GM10248 (cell line): ENCODE measurements at regions not wholly inside any gene's neighbourhood (a gene's known extent, or its start where the extent isn't known, plus 50 kb on each side); places are given as distances from the start of the nearest gene placed in this dataset.

Experiments used
- CTCF ChIA-PET: fragments of 300-600 bp; sonication (Branson Sonifier 250); formaldehyde crosslinking; extraction: SDS; loops from one replicate; lab custom pipeline; 2021; ENCODE audit warnings: antibody characterized with exemption; lab: Yijun Ruan, JAX
- POLR2A ChIA-PET: fragments of 350-650 bp; sonication (Branson Sonifier 250); formaldehyde crosslinking; extraction: SDS; loops from one replicate; lab custom pipeline; 2020; ENCODE audit warnings: antibody characterized with exemption; lab: Yijun Ruan, JAX
- DNase-seq: peaks from one replicate; pipeline ENCODE4 v3.0.0; 2012; ENCODE audit errors: extremely low spot score
- CTCF ChIP-seq: IDR thresholded peaks from 2 replicates; pipeline ENCODE4 v1.5.1; 2012; ENCODE audit warnings: mild to moderate bottlenecking, low read depth; ENCODE audit errors: extremely low read depth, missing control alignments, control extremely low read depth

DNA sequence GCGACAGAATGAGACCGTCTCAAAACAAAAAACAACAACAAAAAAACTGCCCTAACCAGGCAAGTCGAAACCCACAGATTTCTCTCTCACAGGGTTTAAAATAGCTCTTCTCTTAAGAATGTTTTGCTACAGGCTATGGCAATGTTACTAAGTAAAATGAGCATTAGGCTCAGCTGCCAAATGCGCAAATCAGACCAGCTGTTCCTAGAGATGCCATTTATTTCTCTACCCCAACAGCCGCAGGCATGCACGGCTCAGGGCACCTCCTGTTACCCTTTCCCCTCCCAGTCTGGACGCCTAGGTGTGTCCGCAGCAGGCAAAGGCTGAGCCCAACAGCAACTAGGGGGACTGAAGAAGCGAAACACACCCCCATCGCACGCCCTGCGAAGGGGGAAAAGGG is 168.3 kb upstream of the MBL2 start:
- CTCF ChIA-PET, result no interaction called here
- DNase-seq, result no peak

GRCh38 chr10:52939894-52940293 is 167.3 kb upstream of the MBL2 start:
- CTCF ChIA-PET, result no interaction called here

More for the DNA sequence above, 168.3 kb upstream of the MBL2 start:
- no peak for TF ChIP-seq CTCF
- POLR2A ChIA-PET, result no interaction called here

DNA sequence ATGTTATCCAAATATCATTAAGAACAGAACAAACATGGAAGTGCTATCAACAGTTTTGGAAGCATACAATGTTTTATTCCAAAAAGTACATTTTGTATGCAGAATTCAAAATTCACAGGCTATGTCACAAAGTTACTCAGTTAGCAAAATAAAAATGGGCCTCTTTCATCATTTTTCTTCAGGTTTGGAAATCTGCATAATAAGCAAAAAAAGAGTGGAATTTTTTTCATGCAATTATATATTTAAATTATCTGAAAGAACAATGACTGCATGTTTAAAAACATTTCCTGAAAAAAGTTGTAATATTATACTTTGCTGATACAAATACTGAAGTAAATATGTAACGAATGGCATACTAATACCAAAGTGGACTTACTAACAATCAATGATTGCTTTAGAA is 161.2 kb upstream of the MBL2 start:
- ChIA-PET CTCF (no interaction called here), POLR2A (no interaction called here)
- no peak for TF ChIP-seq CTCF
- no peak for DNase-seq

More at GRCh38 chr10:52939894-52940293, 167.3 kb upstream of the MBL2 start:
- no peak for TF ChIP-seq CTCF
- DNase-seq, result no peak
- POLR2A ChIA-PET, result no interaction called here

- TF ChIP-seq CTCF, result no peak
- ChIA-PET POLR2A (no interaction called here), CTCF (no interaction called here)
- no peak for DNase-seq
These were observed 155.1 kb upstream of the MBL2 start for GRCh38 chr10:52927678-52928077.

- no peak for TF ChIP-seq CTCF
- ChIA-PET POLR2A (no interaction called here), CTCF (interaction anchor here (1.1 kb wide), 1 partner anchor 16 kb away, joined by 3 read pairs; no protein-coding TSS in a partner anchor)
- DNase-seq, result no peak
These were observed 150.9 kb upstream of the MBL2 start for GRCh38 chr10:52923520-52923919.

DNA sequence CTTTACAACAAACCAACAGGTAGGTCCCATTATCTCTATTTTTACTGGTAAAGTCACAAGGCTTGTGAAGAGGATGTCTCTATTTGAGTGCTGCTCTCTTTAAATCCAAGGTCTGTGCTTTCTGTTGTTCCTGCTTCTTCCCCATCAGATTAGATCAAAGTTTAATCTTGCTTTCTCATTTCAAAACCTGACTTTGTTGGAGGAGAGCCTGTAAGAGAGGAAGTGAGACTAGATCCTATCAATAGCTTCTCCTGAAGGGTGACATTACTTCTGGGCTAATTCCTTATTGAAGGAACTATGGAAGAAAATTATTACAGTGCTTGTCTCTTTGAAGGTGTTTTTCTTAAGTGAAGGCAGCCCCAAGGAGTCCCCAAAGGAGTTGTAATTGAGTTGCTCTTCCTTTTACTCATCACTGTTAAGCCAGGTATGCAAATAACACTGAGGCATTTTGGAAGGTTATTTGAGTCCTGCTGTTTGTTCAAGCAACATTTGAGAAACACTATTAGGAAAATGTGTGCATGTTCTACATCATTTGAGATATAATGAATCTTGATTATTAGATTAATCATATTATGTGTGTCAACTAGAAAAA is 146.2 kb upstream of the MBL2 start:
- CTCF ChIA-PET, result interaction anchor here (1.3 kb wide), 1 partner anchor 11 kb away, joined by 3 read pairs; no protein-coding TSS in a partner anchor
- POLR2A ChIA-PET, result no interaction called here
- no peak for TF ChIP-seq CTCF
- DNase-seq, result no peak

DNA sequence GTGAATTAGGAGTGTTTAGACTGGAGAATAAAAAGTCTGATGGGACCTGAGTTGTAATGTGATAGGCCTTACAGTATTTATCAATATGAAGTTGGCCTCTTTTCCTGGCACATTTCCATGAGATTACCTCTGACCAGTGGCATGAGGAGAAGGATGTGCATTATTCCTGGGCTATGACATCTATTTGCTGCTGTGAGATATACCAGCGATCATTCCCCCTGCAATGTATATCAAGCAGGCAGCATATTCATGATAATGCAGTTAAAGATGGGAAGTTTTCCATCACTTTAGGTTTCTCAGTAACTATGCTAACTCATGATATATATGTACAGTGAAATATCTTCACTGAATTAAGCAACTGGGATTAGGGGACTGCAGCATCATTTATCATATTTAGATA is 142.8 kb upstream of the MBL2 start:
- POLR2A ChIA-PET, result no interaction called here
- no peak for TF ChIP-seq CTCF
- CTCF ChIA-PET, result no interaction called here
- no peak for DNase-seq
